Tibial artery (tissue), 4 donors: ENCODE measurements at regions not wholly inside any gene's neighbourhood (a gene's known extent, or its start where the extent isn't known, plus 50 kb on each side); places are given as distances from the start of the nearest gene placed in this dataset.

ENCODE experiments used
- DNase-seq, 2 donors: peaks; one replicate each; pipeline ENCODE4 v3.0.0-alpha.2; 2019
- H3K27ac ChIP-seq, 2 donors: fragments of 200-600 bp; sonication (generic) in 1 of 2; 1 replicate in 1 of 2; 2 replicates in 1 of 2; pipeline ENCODE4 v1.5.1; 2018 to 2019; ENCODE audit warnings: mild to moderate bottlenecking in 1 of 2
- H3K27me3 ChIP-seq, 2 donors: fragments of 200-600 bp; sonication (generic) in 1 of 2; one replicate each; pipeline versions ENCODE4 v1.5.1 to v1.6.0; 2016 to 2019
- H3K36me3 ChIP-seq, 3 donors: fragments of 200-600 bp; sonication (generic) in 2 of 3; one replicate each; pipeline ENCODE4 v1.5.1; 2016 to 2019; ENCODE audit warnings: mild to moderate bottlenecking in 2 of 3
- H3K4me1 ChIP-seq, 4 donors: fragments of 200-600 bp; sonication (generic) in 2 of 4; 1 replicate in 3 of 4; 2 replicates in 1 of 4; pipeline ENCODE4 v1.5.1; 2016 to 2019
- H3K4me3 ChIP-seq, 2 donors: fragments of 200-600 bp; sonication (generic) in 1 of 2; 1 replicate in 1 of 2; 2 replicates in 1 of 2; pipeline ENCODE4 v1.5.1; 2018 to 2019; ENCODE audit warnings: mild to moderate bottlenecking in 2 of 2
- H3K9me3 ChIP-seq, 3 donors: fragments of 200-600 bp; sonication (generic) in 1 of 3; one replicate each; pipeline ENCODE4 v1.5.1; 2016 to 2019
- CTCF ChIP-seq, 2 experiments: fragments of 200-600 bp in 1 of 2; fragments of 450-650 bp in 1 of 2; IDR thresholded peaks; one replicate each; pipeline ENCODE4 v1.5.1; 2017 to 2019; ENCODE audit warnings: antibody characterized with exemption in 2 of 2, mild to moderate bottlenecking in 1 of 2, moderate library complexity in 1 of 2
- intact Hi-C: fragments of 100-400 bp; cut with DNase I; formaldehyde crosslinking; loops from one replicate; pipeline ENCODE4 v1.15.0; 2023; ENCODE audit warnings: low total_unique reads

- no peaks in the 10 kb centered on the region for H3K36me3 ChIP-seq
- no peak for DNase-seq
- no peak for TF ChIP-seq CTCF (IDR thresholded peaks at IDR 0.05)
- H3K27ac ChIP-seq: no peak overlapping the region
- no peak overlapping the region for H3K4me3 ChIP-seq
- no peaks in the 10 kb centered on the region for H3K4me1 ChIP-seq
- H3K27me3 ChIP-seq: no peaks in the 10 kb centered on the region
- intact Hi-C loops: no loop called here
- H3K9me3 ChIP-seq: no peaks in the 10 kb centered on the region
These were observed 118.9 kb upstream of the UBL3 start for GRCh38 chr13:29969286-29969685.

- Histone ChIP-seq H3K27ac (no peak overlapping the region), H3K4me3 (no peak overlapping the region), H3K4me1 (no peaks in the 10 kb centered on the region), H3K27me3 (no peaks in the 10 kb centered on the region), H3K9me3 (no peaks in the 10 kb centered on the region), H3K36me3 (no peaks in the 10 kb centered on the region)
- intact Hi-C loops: no loop called here
- no peak for TF ChIP-seq CTCF (IDR thresholded peaks at IDR 0.05)
- no peak for DNase-seq
These were observed 113.9 kb upstream of the UBL3 start for GRCh38 chr13:29964181-29964845.

DNA sequence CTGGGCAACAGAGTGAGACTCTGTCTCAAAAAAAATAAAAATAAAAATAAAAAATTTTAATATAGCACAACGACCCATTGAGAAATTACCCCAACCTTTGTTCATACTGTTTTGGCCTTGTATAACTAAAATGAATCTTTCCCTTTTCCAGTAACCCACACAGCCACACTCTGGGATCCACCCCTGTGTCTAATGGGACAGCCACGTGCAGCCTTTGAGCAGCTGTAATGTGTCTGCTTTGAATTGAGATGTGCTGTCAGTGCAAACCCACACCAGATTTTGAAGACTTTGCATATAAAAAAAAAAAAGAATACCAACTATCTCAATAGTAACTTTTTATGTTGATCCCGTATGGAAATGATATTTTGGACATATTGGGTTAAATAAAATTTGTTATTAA lies 112.7 kb upstream of the UBL3 start:
- no peak for TF ChIP-seq CTCF (IDR thresholded peaks at IDR 0.05)
- Histone ChIP-seq H3K4me3 (no peak overlapping the region), H3K9me3 (no peaks in the 10 kb centered on the region), H3K27ac (no peak overlapping the region), H3K4me1 (no peaks in the 10 kb centered on the region), H3K27me3 (no peaks in the 10 kb centered on the region), H3K36me3 (no peaks in the 10 kb centered on the region)
- intact Hi-C loops: no loop called here
- DNase-seq: no peak

- H3K36me3 ChIP-seq: no peaks in the 10 kb centered on the region
- H3K4me1 ChIP-seq: no peaks in the 10 kb centered on the region
- DNase-seq: no peak
- H3K9me3 ChIP-seq: no peaks in the 10 kb centered on the region
- no peak for TF ChIP-seq CTCF (IDR thresholded peaks at IDR 0.05)
- no peak overlapping the region for H3K4me3 ChIP-seq
- peaks cover 0 to 8% of the 10 kb centered on the region in 2 donors for H3K27me3 ChIP-seq
- intact Hi-C loops: no loop called here
- no peak overlapping the region for H3K27ac ChIP-seq
These were observed 110.7 kb upstream of the UBL3 start for GRCh38 chr13:29961036-29961670.

DNA sequence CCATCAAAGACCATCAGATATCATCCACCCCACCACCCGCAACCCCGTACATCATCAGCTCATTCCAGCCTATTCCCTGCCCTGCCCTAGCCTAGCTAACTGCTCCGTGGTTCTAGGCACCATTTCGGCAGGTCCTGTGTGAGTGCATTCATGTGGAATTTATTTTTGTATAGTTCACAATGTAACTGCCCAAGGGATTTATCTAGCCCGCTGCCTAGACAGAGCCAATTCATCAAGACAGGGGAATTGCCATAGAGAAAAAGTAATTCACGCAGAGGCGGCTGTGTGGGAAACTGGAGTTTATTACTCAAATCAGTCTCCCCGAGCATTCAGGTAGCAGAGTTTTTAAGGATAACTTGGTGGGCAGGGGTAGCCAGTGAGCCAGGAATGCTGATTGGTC lies 109.2 kb upstream of the UBL3 start:
- no peak overlapping the region for H3K4me3 ChIP-seq
- no peak for DNase-seq
- no peaks in the 10 kb centered on the region for H3K4me1 ChIP-seq
- no peaks in the 10 kb centered on the region for H3K36me3 ChIP-seq
- H3K9me3 ChIP-seq: no peaks in the 10 kb centered on the region
- H3K27me3 ChIP-seq: peaks cover 0 to 11% of the 10 kb centered on the region in 2 donors
- no peak for TF ChIP-seq CTCF (IDR thresholded peaks at IDR 0.05)
- no peak overlapping the region for H3K27ac ChIP-seq
- intact Hi-C loops: no loop called here
